Trophoblast cell (in vitro differentiated cells and primary cell): ENCODE measurements at regions not wholly inside any gene's neighbourhood (a gene's known extent, or its start where the extent isn't known, plus 50 kb on each side); places are given as distances from the start of the nearest gene placed in this dataset.

Experiments used
- DNase-seq, 2 donors: peaks; one replicate each; pipeline ENCODE4 v3.0.0-alpha.2; 2016
- H2AFZ ChIP-seq: 2 replicates; pipeline ENCODE4 v1.6.1; 2013; ENCODE audit warnings: low read length, moderate library complexity, mild to moderate bottlenecking; ENCODE audit not compliant: insufficient read depth, poor library complexity
- H2AK5ac ChIP-seq: 2 replicates; pipeline ENCODE4 v1.6.1; 2013; ENCODE audit warnings: mild to moderate bottlenecking, low read length
- H2BK120ac ChIP-seq: 2 replicates; pipeline ENCODE4 v1.6.1; 2013; ENCODE audit warnings: low read length, mild to moderate bottlenecking, moderate library complexity; ENCODE audit not compliant: insufficient read depth, poor library complexity
- H2BK12ac ChIP-seq: 2 replicates; pipeline ENCODE4 v1.6.1; 2013; ENCODE audit warnings: mild to moderate bottlenecking, low read length, moderate library complexity
- H2BK5ac ChIP-seq: 2 replicates; pipeline ENCODE4 v1.6.1; 2013; ENCODE audit warnings: low read length, low read depth, moderate library complexity, mild to moderate bottlenecking; ENCODE audit not compliant: poor library complexity
- H3K14ac ChIP-seq: 2 replicates; pipeline ENCODE4 v1.6.1; 2013; ENCODE audit warnings: mild to moderate bottlenecking, low read length
- H3K18ac ChIP-seq: 2 replicates; pipeline ENCODE4 v1.6.1; 2013; ENCODE audit warnings: mild to moderate bottlenecking, low read length
- H3K23ac ChIP-seq: 2 replicates; pipeline ENCODE4 v1.6.1; 2013; ENCODE audit warnings: low read length
- H3K27ac ChIP-seq: 2 replicates; pipeline ENCODE4 v1.5.1; 2013; ENCODE audit warnings: low read depth, mild to moderate bottlenecking, inconsistent platforms, low read length, moderate library complexity
- H3K27me3 ChIP-seq: 2 replicates; pipeline ENCODE4 v1.6.1; 2013; ENCODE audit warnings: inconsistent platforms, mild to moderate bottlenecking, low read length, moderate library complexity; ENCODE audit not compliant: insufficient read depth
- H3K36me3 ChIP-seq, 2 experiments: 1 replicate in 1 of 2; 2 replicates in 1 of 2; pipeline ENCODE4 v1.6.1; 2013; ENCODE audit warnings: low read length in 2 of 2, mild to moderate bottlenecking in 2 of 2, moderate library complexity in 1 of 2; ENCODE audit not compliant: insufficient read depth in 2 of 2, control insufficient read depth in 1 of 2
- H3K4ac ChIP-seq: 2 replicates; pipeline ENCODE4 v1.6.1; 2013; ENCODE audit warnings: low read depth, mild to moderate bottlenecking, low read length, moderate library complexity
- H3K4me1 ChIP-seq, 2 experiments: 1 replicate in 1 of 2; 2 replicates in 1 of 2; pipeline ENCODE4 v1.6.1; 2013; ENCODE audit warnings: low read length in 2 of 2, mild to moderate bottlenecking in 2 of 2, moderate library complexity in 1 of 2; ENCODE audit not compliant: insufficient read depth in 2 of 2, control insufficient read depth in 1 of 2
- H3K4me2 ChIP-seq: 2 replicates; pipeline ENCODE4 v1.6.1; 2013; ENCODE audit warnings: inconsistent platforms, mild to moderate bottlenecking, low read length, moderate library complexity
- H3K4me3 ChIP-seq: 2 replicates; pipeline ENCODE4 v1.5.1; 2013; ENCODE audit warnings: mild to moderate bottlenecking, low read depth, low read length, inconsistent platforms
- H3K79me1 ChIP-seq: one replicate; pipeline ENCODE4 v1.6.1; 2013; ENCODE audit warnings: low read length
- H3K79me2 ChIP-seq: 2 replicates; pipeline ENCODE4 v1.6.1; 2013; ENCODE audit warnings: low read length, mild to moderate bottlenecking; ENCODE audit not compliant: control insufficient read depth, insufficient read depth, poor library complexity
- H3K9ac ChIP-seq: 2 replicates; pipeline ENCODE4 v1.6.1; 2013; ENCODE audit warnings: mild to moderate bottlenecking, low read length
- H3K9me3 ChIP-seq: 2 replicates; pipeline ENCODE4 v1.6.1; 2013; ENCODE audit warnings: low read depth, mild to moderate bottlenecking, control low read depth, inconsistent platforms, low read length; ENCODE audit not compliant: insufficient read depth
- H4K12ac ChIP-seq: 2 replicates; pipeline ENCODE4 v1.6.1; 2013; ENCODE audit warnings: low read depth, mild to moderate bottlenecking, low read length, moderate library complexity
- H4K8ac ChIP-seq: 2 replicates; pipeline ENCODE4 v1.6.1; 2013; ENCODE audit warnings: low read depth, mild to moderate bottlenecking, low read length, moderate library complexity
- H4K91ac ChIP-seq: one replicate; pipeline ENCODE4 v1.6.1; 2013; ENCODE audit warnings: low read depth, mild to moderate bottlenecking, low read length, moderate library complexity
- WGBS: extraction: QIAGEN DNeasy Blood & Tissue Kit; methylation state at CpG from one replicate; pipeline ENCODE4 v1.1.7; 2013; ENCODE audit warnings: missing lambda C conversion rate; ENCODE audit not compliant: insufficient read length, insufficient coverage; ENCODE audit errors: extremely low coverage; 5-methylcytosine and 5-hydroxymethylcytosine counted together

- no peak overlapping the region for H3K14ac ChIP-seq
- no peak for DNase-seq
- WGBS: no CpG with 5 or more reads among the region's 5 CpGs
- H3K9ac ChIP-seq: no peak overlapping the region
- no peak overlapping the region for H2BK120ac ChIP-seq
- no peak overlapping the region for H2AK5ac ChIP-seq
- no peak overlapping the region for H2BK12ac ChIP-seq
- H3K18ac ChIP-seq: no peak overlapping the region
- H3K27me3 ChIP-seq: no peaks in the 10 kb centered on the region
- no peak overlapping the region for H2AFZ ChIP-seq
- H4K12ac ChIP-seq: no peak overlapping the region
- no peak overlapping the region for H4K91ac ChIP-seq
- no peaks in the 10 kb centered on the region for H3K79me1 ChIP-seq
- H3K79me2 ChIP-seq: no peaks in the 10 kb centered on the region
- no peak overlapping the region for H4K8ac ChIP-seq
- no peaks in the 10 kb centered on the region for H3K4me1 ChIP-seq
- no peak overlapping the region for H3K23ac ChIP-seq
- H3K4me3 ChIP-seq: no peak overlapping the region
- H3K9me3 ChIP-seq: no peaks in the 10 kb centered on the region
- H3K4ac ChIP-seq: no peak overlapping the region
- no peak overlapping the region for H3K27ac ChIP-seq
- H3K36me3 ChIP-seq: no peaks in the 10 kb centered on the region
- no peak overlapping the region for H2BK5ac ChIP-seq
- no peak overlapping the region for H3K4me2 ChIP-seq
Observed at GRCh38 chr9:4389003-4389402, 89.1 kb upstream of the GLIS3 start.

- no peak overlapping the region for H3K4me3 ChIP-seq
- no peak overlapping the region for H4K12ac ChIP-seq
- no peak overlapping the region for H2BK12ac ChIP-seq
- H3K27ac ChIP-seq: no peak overlapping the region
- no peak for DNase-seq
- no peak overlapping the region for H4K91ac ChIP-seq
- no peak overlapping the region for H3K4me2 ChIP-seq
- no peaks in the 10 kb centered on the region for H3K79me2 ChIP-seq
- H3K27me3 ChIP-seq: no peaks in the 10 kb centered on the region
- H3K9ac ChIP-seq: no peak overlapping the region
- WGBS: no CpG with 5 or more reads among the region's 3 CpGs
- no peak overlapping the region for H2AK5ac ChIP-seq
- H3K23ac ChIP-seq: no peak overlapping the region
- no peak overlapping the region for H2AFZ ChIP-seq
- no peak overlapping the region for H4K8ac ChIP-seq
- H2BK5ac ChIP-seq: no peak overlapping the region
- H3K79me1 ChIP-seq: no peaks in the 10 kb centered on the region
- H3K4ac ChIP-seq: no peak overlapping the region
- no peak overlapping the region for H3K14ac ChIP-seq
- H3K36me3 ChIP-seq: no peaks in the 10 kb centered on the region
- no peaks in the 10 kb centered on the region for H3K9me3 ChIP-seq
- H3K4me1 ChIP-seq: peaks cover under 1% of the 10 kb centered on the region in 2 experiments
- no peak overlapping the region for H2BK120ac ChIP-seq
- H3K18ac ChIP-seq: no peak overlapping the region
Observed at GRCh38 chr9:4386819-4387218, 87.0 kb upstream of the GLIS3 start.

- Histone ChIP-seq H3K9ac (no peak overlapping the region), H4K8ac (no peak overlapping the region), H2BK12ac (no peak overlapping the region), H4K12ac (no peak overlapping the region), H3K4me2 (no peak overlapping the region), H3K9me3 (no peaks in the 10 kb centered on the region), H3K23ac (no peak overlapping the region), H3K4me3 (no peak overlapping the region), H3K79me1 (no peaks in the 10 kb centered on the region), H3K4me1 (peaks cover 5% of the 10 kb centered on the region in 2 experiments), H4K91ac (no peak overlapping the region), H2BK5ac (no peak overlapping the region), H2BK120ac (no peak overlapping the region), H3K14ac (no peak overlapping the region), H3K27me3 (no peaks in the 10 kb centered on the region), H2AK5ac (no peak overlapping the region), H2AFZ (no peak overlapping the region), H3K4ac (no peak overlapping the region), H3K18ac (no peak overlapping the region), H3K79me2 (no peaks in the 10 kb centered on the region), H3K36me3 (no peaks in the 10 kb centered on the region), H3K27ac (no peak overlapping the region)
- WGBS: no CpG with 5 or more reads among the region's 5 CpGs
- DNase-seq: no peak
Observed at GRCh38 chr9:4384750-4385149, 84.9 kb upstream of the GLIS3 start.

DNA sequence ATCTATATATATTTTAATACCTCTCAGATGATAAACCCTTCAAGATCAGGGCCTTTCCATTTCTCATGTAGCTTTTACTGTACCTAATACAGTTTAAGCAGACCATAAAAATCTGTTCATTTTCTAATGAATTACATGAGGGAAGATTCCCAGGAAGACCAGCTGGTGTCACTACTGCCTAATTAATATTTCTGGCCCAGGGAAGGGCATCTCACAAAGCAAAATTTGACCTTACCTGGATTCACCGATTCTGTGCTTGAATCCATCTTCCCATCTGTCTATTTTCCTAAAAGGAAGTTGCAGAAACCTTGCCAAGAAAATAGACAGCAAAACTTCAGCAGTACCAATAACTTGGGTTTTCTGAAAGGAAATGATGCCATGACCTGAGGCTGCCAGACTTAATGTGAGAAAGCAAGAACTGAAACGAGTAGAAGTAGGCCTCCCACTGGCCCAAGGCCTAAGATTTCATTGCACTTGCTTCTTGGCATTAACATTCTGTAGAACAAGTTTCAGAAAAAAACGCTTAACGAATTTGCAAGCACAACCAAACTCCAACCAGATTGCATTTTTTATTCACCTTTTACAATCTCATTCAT, 83.0 kb upstream of the GLIS3 start:
- Histone ChIP-seq H3K27ac (no peak overlapping the region), H3K4me3 (no peak overlapping the region), H3K4me2 (no peak overlapping the region), H4K91ac (no peak overlapping the region), H3K36me3 (no peaks in the 10 kb centered on the region), H2BK120ac (no peak overlapping the region), H4K8ac (no peak overlapping the region), H2AFZ (no peak overlapping the region), H3K9me3 (no peaks in the 10 kb centered on the region), H2BK5ac (no peak overlapping the region), H3K27me3 (no peaks in the 10 kb centered on the region), H3K23ac (no peak overlapping the region), H3K4me1 (peaks cover 5% of the 10 kb centered on the region in 2 experiments), H2BK12ac (no peak overlapping the region), H3K4ac (no peak overlapping the region), H3K9ac (no peak overlapping the region), H3K14ac (no peak overlapping the region), H3K79me2 (no peaks in the 10 kb centered on the region), H4K12ac (no peak overlapping the region), H2AK5ac (no peak overlapping the region), H3K79me1 (no peaks in the 10 kb centered on the region), H3K18ac (no peak overlapping the region)
- DNase-seq: peak in 1 of 2 donors; percentile 57
- no CpG with 5 or more reads among the region's 4 CpGs for WGBS
